ENCODE measurements at regions not wholly inside any gene's neighbourhood (a gene's known extent, or its start where the extent isn't known, plus 50 kb on each side); places are given as distances from the start of the nearest gene placed in this dataset.

DNA sequence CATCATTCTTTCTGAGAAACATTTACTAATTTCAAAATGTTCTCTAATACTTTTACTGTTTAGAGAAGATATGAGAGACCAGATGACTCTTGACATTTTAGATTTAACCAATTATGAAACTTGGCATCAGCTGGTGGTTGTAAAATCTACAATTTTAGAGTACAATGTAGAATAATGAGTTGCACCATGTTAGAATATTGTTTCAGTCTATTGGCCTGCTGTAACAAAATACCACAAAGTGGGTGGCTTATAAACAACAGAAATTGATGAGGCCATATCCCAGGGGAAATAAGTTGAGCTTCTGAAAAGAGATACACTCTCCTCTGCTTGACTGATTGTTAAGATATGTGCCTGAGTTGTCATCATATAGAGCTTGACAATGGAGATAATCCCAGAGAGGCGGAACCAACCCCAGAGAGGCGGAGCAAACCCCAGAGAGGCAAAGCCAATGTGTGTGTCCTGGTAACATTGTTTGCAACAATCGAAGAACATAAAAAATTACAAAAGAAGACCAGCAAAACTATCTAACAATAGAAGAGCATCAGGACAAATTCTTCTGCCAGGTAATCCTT, 373.0 kb upstream of the SLITRK1 start:
- intact Hi-C loops (cut with DNase I; ENCODE audit: low total_unique reads): no loop called here
- DNase-seq (ENCODE audit: low spot score in 2 of 2): no peak
- H3K36me3 ChIP-seq: no peaks in the 10 kb centered on the region
- TF ChIP-seq POLR2A (IDR thresholded peaks at IDR 0.05): no peak
- TF ChIP-seq, protein P1, sequence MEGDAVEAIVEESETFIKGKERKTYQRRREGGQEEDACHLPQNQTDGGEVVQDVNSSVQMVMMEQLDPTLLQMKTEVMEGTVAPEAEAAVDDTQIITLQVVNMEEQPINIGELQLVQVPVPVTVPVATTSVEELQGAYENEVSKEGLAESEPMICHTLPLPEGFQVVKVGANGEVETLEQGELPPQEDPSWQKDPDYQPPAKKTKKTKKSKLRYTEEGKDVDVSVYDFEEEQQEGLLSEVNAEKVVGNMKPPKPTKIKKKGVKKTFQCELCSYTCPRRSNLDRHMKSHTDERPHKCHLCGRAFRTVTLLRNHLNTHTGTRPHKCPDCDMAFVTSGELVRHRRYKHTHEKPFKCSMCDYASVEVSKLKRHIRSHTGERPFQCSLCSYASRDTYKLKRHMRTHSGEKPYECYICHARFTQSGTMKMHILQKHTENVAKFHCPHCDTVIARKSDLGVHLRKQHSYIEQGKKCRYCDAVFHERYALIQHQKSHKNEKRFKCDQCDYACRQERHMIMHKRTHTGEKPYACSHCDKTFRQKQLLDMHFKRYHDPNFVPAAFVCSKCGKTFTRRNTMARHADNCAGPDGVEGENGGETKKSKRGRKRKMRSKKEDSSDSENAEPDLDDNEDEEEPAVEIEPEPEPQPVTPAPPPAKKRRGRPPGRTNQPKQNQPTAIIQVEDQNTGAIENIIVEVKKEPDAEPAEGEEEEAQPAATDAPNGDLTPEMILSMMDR (IDR thresholded peaks at IDR 0.05): no peak
- TF ChIP-seq POLR2AphosphoS5 (IDR thresholded peaks at IDR 0.05): no peak
- no peak overlapping the region for H3K4me3 ChIP-seq
- H3K4me1 ChIP-seq: no peaks in the 10 kb centered on the region
- H3K9me3 ChIP-seq: peaks cover 0 to 9% of the 10 kb centered on the region in 2 donors
- H3K27ac ChIP-seq: no peak overlapping the region
- no peaks in the 10 kb centered on the region for H3K27me3 ChIP-seq

DNA sequence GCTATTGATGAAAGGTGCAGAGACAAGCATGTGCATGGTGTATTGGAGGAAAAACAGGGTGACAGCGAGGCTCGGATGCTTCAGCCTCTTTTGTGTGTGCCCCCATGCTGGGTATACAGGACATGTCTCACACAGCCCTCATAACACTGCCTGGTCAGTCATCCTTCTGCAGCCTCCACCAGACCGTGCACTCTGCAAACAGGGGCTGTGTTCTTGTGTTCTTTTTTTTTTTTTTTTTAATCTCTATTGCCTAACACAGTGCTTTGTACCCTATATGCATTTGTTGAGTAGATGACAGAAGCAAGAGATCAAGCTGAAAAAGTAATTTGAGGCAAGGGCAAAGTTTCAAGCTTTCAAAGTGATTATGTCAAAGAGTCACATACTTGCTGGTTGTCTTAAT, 367.2 kb upstream of the SLITRK1 start:
- no peak overlapping the region for H3K4me3 ChIP-seq
- no peaks in the 10 kb centered on the region for H3K27me3 ChIP-seq
- intact Hi-C loops (cut with DNase I; ENCODE audit: low total_unique reads): no loop called here
- no peak overlapping the region for H3K27ac ChIP-seq
- no peaks in the 10 kb centered on the region for H3K4me1 ChIP-seq
- no peak for DNase-seq (ENCODE audit: low spot score in 2 of 2)
- H3K9me3 ChIP-seq: peaks cover 0 to 9% of the 10 kb centered on the region in 2 donors
- no peaks in the 10 kb centered on the region for H3K36me3 ChIP-seq
- TF ChIP-seq POLR2AphosphoS5 (IDR thresholded peaks at IDR 0.05) (no peak), POLR2A (IDR thresholded peaks at IDR 0.05) (no peak)
- TF ChIP-seq, protein P1 (IDR thresholded peaks at IDR 0.05): no peak

DNA sequence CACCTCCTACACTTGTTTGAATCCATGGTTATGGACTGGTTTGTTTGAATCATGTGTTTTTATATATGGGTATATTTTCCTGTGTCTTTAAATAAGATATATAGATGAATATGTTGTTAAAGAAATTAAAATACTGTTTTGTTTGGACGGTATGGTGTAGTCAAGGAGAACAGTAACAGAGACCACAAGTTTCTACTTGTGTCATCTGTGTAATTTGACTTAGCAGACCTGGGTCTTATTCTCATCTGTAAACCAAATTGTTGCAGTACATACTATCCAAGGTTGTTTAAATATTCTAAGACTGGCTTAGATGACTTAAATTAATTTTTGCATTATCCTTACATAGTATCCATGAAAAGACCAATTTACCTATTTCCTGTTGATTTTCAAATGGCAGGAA, 361.1 kb upstream of the SLITRK1 start:
- Histone ChIP-seq H3K36me3 (no peaks in the 10 kb centered on the region), H3K9me3 (peaks cover 0 to 3% of the 10 kb centered on the region in 2 donors), H3K4me3 (no peak overlapping the region), H3K27me3 (no peaks in the 10 kb centered on the region), H3K27ac (no peak overlapping the region), H3K4me1 (no peaks in the 10 kb centered on the region)
- DNase-seq (ENCODE audit: low spot score in 2 of 2): no peak
- TF ChIP-seq POLR2AphosphoS5 (IDR thresholded peaks at IDR 0.05): no peak
- TF ChIP-seq, protein P1 (IDR thresholded peaks at IDR 0.05): no peak
- TF ChIP-seq POLR2A (IDR thresholded peaks at IDR 0.05): no peak
- intact Hi-C loops (cut with DNase I; ENCODE audit: low total_unique reads): no loop called here

DNA sequence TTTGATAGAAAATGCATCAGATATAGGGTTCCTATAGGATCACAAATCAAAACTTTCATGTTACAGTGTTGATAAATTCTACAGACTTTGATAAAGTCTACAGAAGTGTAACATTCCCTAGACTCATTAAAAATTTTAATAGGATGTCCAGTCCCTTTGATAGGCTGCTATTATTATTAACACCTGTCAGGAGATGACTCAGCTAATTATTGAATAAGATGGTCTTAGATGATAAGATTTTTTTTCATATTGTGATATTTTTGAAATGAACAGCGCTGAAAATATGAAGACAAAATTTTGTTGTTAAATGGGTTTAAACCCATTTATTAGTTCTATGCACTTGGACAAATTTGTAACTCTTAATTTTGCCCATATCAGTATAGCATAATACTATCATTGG, 356.8 kb upstream of the SLITRK1 start:
- Histone ChIP-seq H3K9me3 (peaks cover 0 to 3% of the 10 kb centered on the region in 2 donors), H3K4me1 (no peaks in the 10 kb centered on the region), H3K27ac (no peak overlapping the region), H3K27me3 (no peaks in the 10 kb centered on the region), H3K36me3 (no peaks in the 10 kb centered on the region), H3K4me3 (no peak overlapping the region)
- intact Hi-C loops (cut with DNase I; ENCODE audit: low total_unique reads): no loop called here
- DNase-seq (ENCODE audit: low spot score in 2 of 2): no peak
- TF ChIP-seq POLR2AphosphoS5 (IDR thresholded peaks at IDR 0.05) (no peak), POLR2A (IDR thresholded peaks at IDR 0.05) (no peak)
- TF ChIP-seq, protein P1 (IDR thresholded peaks at IDR 0.05): no peak

DNA sequence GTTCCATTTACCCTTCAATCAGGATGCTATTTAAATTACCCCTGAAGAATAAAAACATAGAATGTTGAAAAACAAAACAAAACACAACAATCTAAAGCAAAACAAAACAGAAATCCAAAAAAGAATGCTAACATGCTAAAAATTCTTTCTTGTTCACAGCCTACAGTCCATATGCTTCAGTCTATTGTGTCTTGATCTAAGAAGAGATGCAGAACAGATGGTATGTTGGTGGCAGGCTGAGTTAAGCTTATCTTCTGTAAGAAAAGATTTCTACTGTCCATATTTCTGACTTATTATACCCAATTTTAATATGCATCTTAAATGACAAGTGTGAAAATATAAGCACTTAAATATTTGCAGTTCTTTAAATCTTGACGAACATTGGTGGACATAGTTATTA, 356.1 kb upstream of the SLITRK1 start:
- H3K4me1 ChIP-seq: no peaks in the 10 kb centered on the region
- intact Hi-C loops (cut with DNase I; ENCODE audit: low total_unique reads): no loop called here
- no peaks in the 10 kb centered on the region for H3K27me3 ChIP-seq
- DNase-seq (ENCODE audit: low spot score in 2 of 2): no peak
- no peak overlapping the region for H3K4me3 ChIP-seq
- no peak for TF ChIP-seq POLR2AphosphoS5 (IDR thresholded peaks at IDR 0.05)
- no peak for TF ChIP-seq POLR2A (IDR thresholded peaks at IDR 0.05)
- TF ChIP-seq, protein P1 (IDR thresholded peaks at IDR 0.05): no peak
- H3K9me3 ChIP-seq: peaks cover 0 to 3% of the 10 kb centered on the region in 2 donors
- no peaks in the 10 kb centered on the region for H3K36me3 ChIP-seq
- no peak overlapping the region for H3K27ac ChIP-seq

All from breast epithelium (tissue), 4 donors.